Natural killer cell treated with Interleukin-12 subunit alpha and Interleukin-12 subunit beta and Interleukin-15 and Interleukin-18, amount 100 ng/mL, for 72 hours (primary cell): ENCODE measurements at regions not wholly inside any gene's neighbourhood (a gene's known extent, or its start where the extent isn't known, plus 50 kb on each side); places are given as distances from the start of the nearest gene placed in this dataset.

Experiments used
- ATAC-seq, 2 donors: fragments of 150-1000 bp; cut with Tn5 transposase in 1 of 2; sonication (Bioruptor Pico), chemical (Tn5 transposase) in 1 of 2; 2 replicates each; pipeline ENCODE4 v1.10.0; 2021
- DNase-seq: peaks from one replicate; pipeline ENCODE4 v3.0.0; 2022; ENCODE audit warnings: low spot score
- H3K27ac Mint-ChIP-seq, 2 donors: 1 replicate in 1 of 2; 2 replicates in 1 of 2; pipeline ENCODE4 v1.8.0; 2022; ENCODE audit warnings: mixed read lengths in 2 of 2, mild to moderate bottlenecking in 1 of 2, moderate library complexity in 1 of 2
- H3K27me3 Mint-ChIP-seq, 2 donors: 1 replicate in 1 of 2; 2 replicates in 1 of 2; pipeline ENCODE4 v1.8.0; 2022; ENCODE audit warnings: mixed read lengths in 2 of 2
- H3K36me3 Mint-ChIP-seq: one replicate; pipeline ENCODE4 v1.8.0; 2022; ENCODE audit warnings: mixed read lengths
- H3K4me1 Mint-ChIP-seq, 2 donors: 1 replicate in 1 of 2; 2 replicates in 1 of 2; pipeline ENCODE4 v1.8.0; 2022; ENCODE audit warnings: low read depth in 2 of 2, mixed read lengths in 2 of 2, mild to moderate bottlenecking in 1 of 2
- H3K4me3 Mint-ChIP-seq: one replicate; pipeline ENCODE4 v1.8.0; 2022; ENCODE audit warnings: mixed read lengths
- H3K9me3 Mint-ChIP-seq: 2 replicates; pipeline ENCODE4 v1.8.0; 2022; ENCODE audit warnings: mixed read lengths

DNA sequence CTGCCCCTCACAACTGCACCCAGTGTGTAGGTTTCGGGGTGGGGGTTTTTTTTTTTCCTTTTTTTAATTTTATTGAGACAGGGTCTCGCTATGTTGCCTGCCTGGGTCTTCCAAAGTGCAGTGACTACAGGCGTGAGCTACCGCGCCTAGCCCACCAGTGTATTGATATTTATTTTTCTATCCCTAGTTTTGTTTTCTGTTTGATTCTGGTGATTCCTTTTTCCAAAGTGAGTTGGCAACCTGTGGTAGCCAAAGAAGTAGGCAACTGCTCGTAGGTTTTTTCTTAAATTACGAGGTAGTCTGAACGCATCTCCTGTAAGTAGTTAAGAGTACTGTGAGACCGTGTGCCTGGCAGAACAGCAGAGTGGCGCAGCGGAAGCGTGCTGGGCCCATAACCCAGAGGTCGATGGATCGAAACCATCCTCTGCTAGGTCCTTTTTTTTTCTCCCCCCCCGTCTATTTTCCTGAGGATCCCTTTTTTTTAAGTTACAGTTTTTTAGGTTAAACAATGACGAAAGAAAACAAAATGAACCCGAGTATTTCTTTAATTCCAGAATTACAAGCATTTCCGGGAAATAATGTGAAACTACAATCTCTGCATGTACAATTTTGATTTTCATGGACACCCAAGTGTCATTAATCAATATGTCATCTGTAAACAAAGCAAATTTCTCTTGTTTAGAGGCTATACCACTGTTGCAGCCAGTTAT lies 78.7 kb upstream of the BTN3A2 start:
- no peak for ATAC-seq
- Mint-ChIP-seq H3K36me3 (peaks cover 7% of the 10 kb centered on the region), H3K4me3 (peak overlapping the region; percentile 87)

DNA sequence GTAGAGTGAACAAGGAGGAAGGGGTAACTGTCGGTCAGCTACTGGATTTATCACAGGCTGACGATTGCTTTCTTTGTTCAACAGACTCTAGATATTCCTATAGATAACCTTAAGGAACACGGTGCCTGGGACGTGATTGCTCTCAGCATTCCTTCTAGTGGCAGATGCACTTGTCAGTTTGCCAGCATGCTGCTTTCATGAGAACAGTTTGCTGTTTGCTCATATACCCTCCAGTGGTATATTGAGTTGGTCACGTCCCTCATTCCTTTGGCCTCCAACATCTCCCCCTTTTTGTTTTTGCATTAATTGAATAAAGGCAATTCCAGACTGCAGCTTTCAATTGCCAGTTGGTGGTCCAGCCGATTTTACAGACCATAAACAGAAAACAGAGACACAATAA lies 76.8 kb upstream of the BTN3A2 start:
- Mint-ChIP-seq H3K27ac (no peak overlapping the region), H3K36me3 (peaks cover 7% of the 10 kb centered on the region), H3K4me1 (peaks cover 21 to 25% of the 10 kb centered on the region in 2 donors), H3K4me3 (no peak overlapping the region), H3K27me3 (peaks cover 3 to 7% of the 10 kb centered on the region in 2 donors), H3K9me3 (peaks cover 3% of the 10 kb centered on the region)
- no peak for DNase-seq
- ATAC-seq: no peak

More for the DNA sequence above, 78.7 kb upstream of the BTN3A2 start:
- Mint-ChIP-seq H3K27ac (peak overlapping the region; percentile 96 to 100), H3K9me3 (peaks cover 3% of the 10 kb centered on the region), H3K4me1 (peaks cover 32 to 38% of the 10 kb centered on the region in 2 donors), H3K27me3 (peaks cover 3 to 7% of the 10 kb centered on the region in 2 donors)
- DNase-seq: peak; percentile 78

DNA sequence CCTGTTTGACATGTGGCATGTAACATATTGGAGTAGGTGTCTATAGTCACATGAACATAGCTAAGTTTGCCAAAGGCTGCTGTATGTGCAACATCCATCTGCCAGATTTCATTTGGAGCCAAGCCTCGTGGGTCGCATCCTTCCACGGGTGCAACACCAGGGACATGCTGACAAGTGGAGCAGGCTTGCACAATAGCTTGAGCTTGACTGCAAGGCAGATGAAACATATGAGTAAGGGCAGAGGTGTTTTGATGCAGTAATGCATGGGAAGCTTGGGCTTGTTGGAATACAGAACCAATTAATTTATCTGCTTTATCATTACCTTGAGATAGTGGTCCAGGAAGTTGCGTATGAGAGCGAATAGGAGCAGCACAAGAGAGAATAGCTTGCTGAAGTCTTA lies 74.1 kb upstream of the BTN3A2 start:
- Mint-ChIP-seq H3K27me3 (peaks cover 5 to 7% of the 10 kb centered on the region in 2 donors), H3K36me3 (peaks cover 7% of the 10 kb centered on the region), H3K4me3 (no peak overlapping the region), H3K4me1 (peaks cover 11 to 12% of the 10 kb centered on the region in 2 donors), H3K9me3 (peaks cover 3% of the 10 kb centered on the region), H3K27ac (no peak overlapping the region)
- DNase-seq (no peak), ATAC-seq (no peak)

DNA sequence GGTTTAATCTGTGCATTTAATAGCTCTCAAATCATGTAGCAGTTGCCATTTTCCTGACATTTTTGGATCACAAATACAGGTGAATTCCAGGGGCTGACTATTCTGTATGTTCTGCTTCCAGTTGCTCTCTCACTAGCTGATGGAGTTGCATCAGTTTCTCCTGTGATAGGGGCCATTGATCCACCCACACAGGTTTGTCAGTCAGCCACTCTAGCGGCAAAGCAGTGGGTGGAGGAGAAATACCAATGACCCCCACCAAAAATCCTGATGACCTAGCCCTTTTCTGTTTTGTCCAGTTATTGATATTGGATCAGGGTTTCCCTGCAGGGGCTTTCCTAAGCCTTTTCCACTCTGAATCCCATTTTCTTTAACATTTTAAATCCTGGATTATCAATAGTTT lies 72.3 kb upstream of the BTN3A2 start:
- ATAC-seq (no peak), DNase-seq (no peak)
- no peaks in the 10 kb centered on the region for H3K36me3 Mint-ChIP-seq
- H3K9me3 Mint-ChIP-seq: no peaks in the 10 kb centered on the region
- peaks cover 0 to 10% of the 10 kb centered on the region in 2 donors for H3K27me3 Mint-ChIP-seq
- no peak overlapping the region for H3K27ac Mint-ChIP-seq
- H3K4me3 Mint-ChIP-seq: no peak overlapping the region
- peaks cover 4 to 5% of the 10 kb centered on the region in 2 donors for H3K4me1 Mint-ChIP-seq

DNA sequence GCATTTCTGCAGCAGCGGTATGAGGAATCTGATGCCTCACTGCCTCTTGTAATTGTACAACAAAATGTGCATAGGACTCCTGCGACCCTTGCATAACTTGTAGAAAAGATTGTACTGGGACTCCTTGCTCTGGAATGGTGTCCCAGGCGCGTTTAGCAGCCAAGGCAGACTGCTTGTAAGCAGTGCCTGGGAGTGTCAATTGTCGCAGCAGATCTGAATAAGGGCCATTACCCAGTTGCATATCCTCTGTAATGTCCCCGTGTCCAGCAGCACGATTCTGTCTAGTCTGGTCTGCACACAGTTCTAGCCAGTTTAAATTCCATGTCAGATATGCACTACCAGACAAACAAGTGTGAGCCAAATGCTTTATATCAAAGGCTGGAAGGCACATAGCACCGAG lies 70.7 kb upstream of the BTN3A2 start:
- no peak for ATAC-seq
- DNase-seq: no peak
- Mint-ChIP-seq H3K9me3 (no peaks in the 10 kb centered on the region), H3K4me1 (peaks cover 4 to 5% of the 10 kb centered on the region in 2 donors), H3K4me3 (no peak overlapping the region), H3K36me3 (no peaks in the 10 kb centered on the region), H3K27me3 (peaks cover 0 to 13% of the 10 kb centered on the region in 2 donors), H3K27ac (no peak overlapping the region)

DNA sequence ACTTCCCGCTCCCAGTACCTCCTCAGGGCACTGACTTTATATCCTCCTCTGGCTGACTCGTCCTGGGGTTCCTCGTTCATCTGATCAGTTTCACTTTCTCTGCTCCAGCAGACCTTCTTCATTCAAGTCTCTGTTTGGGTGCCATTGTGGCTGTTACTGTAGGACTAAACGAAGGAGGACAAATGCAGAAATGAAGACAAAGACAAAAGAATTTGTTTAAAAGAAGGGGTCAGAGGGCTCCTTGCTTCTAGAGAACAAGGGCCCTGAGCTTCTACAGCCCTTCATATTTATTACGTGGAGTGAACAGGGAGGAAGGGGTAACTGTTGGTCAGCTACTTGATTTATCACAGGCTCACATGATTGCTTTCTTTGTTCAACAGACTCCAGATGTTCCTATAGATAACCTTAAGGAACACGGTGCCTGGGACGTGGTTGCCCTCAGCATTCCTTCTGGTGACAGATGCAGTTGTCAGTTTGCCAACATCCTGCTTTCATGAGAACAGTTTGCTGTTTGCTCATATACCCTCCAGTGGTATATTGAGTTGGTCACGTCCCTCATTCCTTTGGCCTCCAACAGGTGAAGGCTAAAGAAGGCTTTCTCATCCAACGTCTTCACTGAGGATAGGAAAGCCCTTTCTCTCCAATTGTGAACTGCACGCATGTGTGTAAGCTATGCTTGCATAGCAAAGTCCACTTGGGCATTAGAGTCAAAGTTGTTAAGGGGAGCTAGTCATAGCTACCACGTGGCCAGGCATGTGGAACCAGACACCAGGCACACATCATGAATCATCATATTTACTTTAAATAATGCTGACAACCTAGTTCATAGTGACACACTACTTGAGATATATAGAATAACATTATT lies 69.1 kb upstream of the BTN3A2 start:
- peaks cover 4 to 5% of the 10 kb centered on the region in 2 donors for H3K4me1 Mint-ChIP-seq
- ATAC-seq (no peak), DNase-seq (no peak)
- no peaks in the 10 kb centered on the region for H3K36me3 Mint-ChIP-seq
- no peaks in the 10 kb centered on the region for H3K9me3 Mint-ChIP-seq
- peaks cover 0 to 13% of the 10 kb centered on the region in 2 donors for H3K27me3 Mint-ChIP-seq
- no peak overlapping the region for H3K4me3 Mint-ChIP-seq
- H3K27ac Mint-ChIP-seq: peak overlapping the region in 1 of 2 donors; percentile 10

DNA sequence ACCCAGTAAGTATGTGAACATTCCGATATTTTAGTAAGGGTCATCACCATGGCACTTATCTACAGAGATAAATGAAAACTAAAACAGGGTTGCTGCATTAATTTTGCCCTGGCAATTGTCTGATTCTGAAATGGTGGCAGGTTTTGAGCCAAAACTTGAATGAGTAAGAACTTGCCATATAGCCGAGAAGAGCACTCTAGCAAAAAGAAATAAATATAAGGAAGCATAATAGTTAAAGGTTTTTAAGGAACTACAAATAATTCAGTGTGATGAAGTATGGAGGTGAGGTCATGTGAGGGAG lies 68.5 kb upstream of the BTN3A2 start:
- H3K27me3 Mint-ChIP-seq: peaks cover 0 to 13% of the 10 kb centered on the region in 2 donors
- ATAC-seq: no peak
- H3K4me3 Mint-ChIP-seq: no peak overlapping the region
- H3K9me3 Mint-ChIP-seq: no peaks in the 10 kb centered on the region
- no peaks in the 10 kb centered on the region for H3K36me3 Mint-ChIP-seq
- no peak overlapping the region for H3K27ac Mint-ChIP-seq
- peaks cover 4 to 5% of the 10 kb centered on the region in 2 donors for H3K4me1 Mint-ChIP-seq
- DNase-seq: no peak

DNA sequence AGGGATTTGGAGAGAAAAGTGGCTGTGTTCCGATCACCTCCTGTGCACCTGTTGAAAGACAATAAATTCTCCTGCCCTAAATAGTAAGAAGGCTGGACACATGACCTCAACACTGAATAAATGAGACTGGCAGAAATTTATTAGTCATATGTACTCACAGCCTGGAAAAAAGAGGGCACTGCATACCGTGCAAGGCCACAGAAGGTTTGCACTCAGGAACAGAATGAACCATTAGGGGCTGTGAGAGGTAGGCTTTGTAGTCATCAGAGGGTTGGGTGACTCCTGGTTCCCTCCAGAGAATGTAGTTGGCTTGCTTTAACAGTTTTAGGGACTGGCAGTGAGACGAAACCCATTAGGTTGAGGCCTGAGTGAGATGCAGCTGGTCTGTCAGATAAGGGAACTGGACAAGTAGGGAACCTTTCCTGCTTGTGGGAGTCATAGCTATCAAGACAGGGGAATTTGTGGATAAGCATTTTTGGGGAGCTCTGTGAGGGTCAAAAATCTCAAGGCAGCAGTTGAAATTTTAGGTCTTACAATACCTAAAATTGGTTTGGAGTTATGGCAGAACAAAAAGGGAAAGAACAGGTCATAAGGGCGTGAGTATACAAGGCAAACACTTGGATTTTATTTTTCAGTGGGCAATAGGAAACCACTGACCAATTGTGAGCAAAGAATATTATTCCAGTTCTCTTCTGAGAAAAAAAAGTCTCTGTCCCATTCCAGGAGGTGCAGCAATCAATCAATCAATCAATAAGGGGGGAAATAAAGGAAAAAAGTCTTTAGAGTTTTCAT lies 67.9 kb upstream of the BTN3A2 start:
- H3K4me3 Mint-ChIP-seq: no peak overlapping the region
- DNase-seq: no peak
- H3K27ac Mint-ChIP-seq: no peak overlapping the region
- peaks cover 4 to 8% of the 10 kb centered on the region in 2 donors for H3K4me1 Mint-ChIP-seq
- no peak for ATAC-seq
- no peaks in the 10 kb centered on the region for H3K9me3 Mint-ChIP-seq
- H3K36me3 Mint-ChIP-seq: no peaks in the 10 kb centered on the region
- peaks cover 0 to 13% of the 10 kb centered on the region in 2 donors for H3K27me3 Mint-ChIP-seq

DNA sequence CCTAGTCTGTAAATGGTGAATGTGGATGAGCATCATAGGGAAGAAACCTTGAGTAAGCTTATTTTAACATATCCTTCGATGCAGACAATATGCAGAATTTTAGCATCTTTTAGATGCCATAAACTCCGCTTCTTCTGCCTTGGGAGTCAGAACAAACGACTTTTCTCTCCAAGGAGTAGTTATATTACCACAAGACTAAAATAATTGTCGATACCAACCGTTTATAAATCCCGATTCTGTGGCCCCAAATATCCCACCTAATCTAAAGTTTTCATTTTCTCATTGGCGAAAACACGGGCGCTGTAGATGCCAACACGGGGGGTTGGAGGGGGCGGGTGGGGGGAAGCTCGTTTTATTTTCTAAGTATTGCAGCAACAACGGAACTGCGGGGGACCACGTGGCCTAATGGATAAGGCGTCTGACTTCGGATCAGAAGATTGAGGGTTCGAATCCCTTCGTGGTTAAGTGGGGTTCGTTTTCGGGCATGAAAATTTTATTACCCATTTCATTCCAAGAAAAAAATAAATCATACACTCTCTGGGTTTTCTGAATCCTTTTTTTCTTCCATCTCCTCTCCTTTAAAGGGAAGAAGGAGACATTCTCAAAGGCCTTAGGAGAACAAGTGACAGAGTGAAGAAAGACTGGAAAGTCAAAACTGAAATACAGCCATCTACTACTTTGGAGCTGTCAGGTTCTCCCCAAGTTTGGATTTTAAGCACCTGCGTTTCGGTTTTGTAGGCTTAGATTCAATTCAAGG lies 65.5 kb upstream of the BTN3A2 start:
- peaks cover 0 to 13% of the 10 kb centered on the region in 2 donors for H3K27me3 Mint-ChIP-seq
- H3K27ac Mint-ChIP-seq: no peak overlapping the region
- DNase-seq: no peak
- no peak for ATAC-seq
- no peaks in the 10 kb centered on the region for H3K36me3 Mint-ChIP-seq
- no peak overlapping the region for H3K4me3 Mint-ChIP-seq
- H3K4me1 Mint-ChIP-seq: peaks cover 6 to 22% of the 10 kb centered on the region in 2 donors
- no peaks in the 10 kb centered on the region for H3K9me3 Mint-ChIP-seq

DNA sequence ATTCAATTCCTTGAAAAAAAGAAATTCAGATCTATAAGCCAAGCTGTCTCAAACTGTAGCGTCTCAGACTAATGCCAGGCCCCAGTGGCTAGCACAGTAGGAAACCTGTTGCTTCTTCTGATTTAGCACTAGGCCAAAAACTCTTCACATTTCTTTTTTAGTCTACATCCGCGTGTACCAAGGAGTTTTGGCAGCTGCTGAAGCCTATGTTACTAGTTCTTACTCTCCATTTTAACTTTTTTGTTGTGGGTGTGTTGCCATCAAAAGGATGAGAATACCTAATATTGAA lies 65.0 kb upstream of the BTN3A2 start:
- Mint-ChIP-seq H3K4me1 (peaks cover 12 to 27% of the 10 kb centered on the region in 2 donors), H3K27me3 (peaks cover 0 to 13% of the 10 kb centered on the region in 2 donors), H3K36me3 (no peaks in the 10 kb centered on the region), H3K9me3 (no peaks in the 10 kb centered on the region), H3K4me3 (no peak overlapping the region), H3K27ac (no peak overlapping the region)
- DNase-seq (no peak), ATAC-seq (no peak)

DNA sequence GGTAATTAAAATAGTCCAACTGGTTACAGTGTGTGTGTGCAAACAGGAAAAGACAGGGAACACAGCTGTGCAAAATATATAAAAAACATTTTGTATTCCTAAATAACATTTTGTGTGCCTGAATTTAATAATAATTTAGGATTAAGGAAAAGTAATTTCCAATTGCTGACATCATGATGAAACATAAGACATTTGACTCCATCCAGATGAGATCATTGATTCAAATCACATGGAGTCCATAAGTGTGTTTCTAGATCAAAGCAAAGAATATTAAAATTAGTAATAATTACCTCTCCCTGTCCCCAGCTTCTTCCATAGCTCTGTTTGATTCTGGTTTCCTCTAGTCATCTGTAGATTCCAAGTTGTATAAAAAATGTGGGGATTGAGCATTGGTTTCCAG lies 64.6 kb upstream of the BTN3A2 start:
- Mint-ChIP-seq H3K4me1 (peaks cover 15 to 31% of the 10 kb centered on the region in 2 donors), H3K27ac (no peak overlapping the region), H3K9me3 (no peaks in the 10 kb centered on the region)

DNA sequence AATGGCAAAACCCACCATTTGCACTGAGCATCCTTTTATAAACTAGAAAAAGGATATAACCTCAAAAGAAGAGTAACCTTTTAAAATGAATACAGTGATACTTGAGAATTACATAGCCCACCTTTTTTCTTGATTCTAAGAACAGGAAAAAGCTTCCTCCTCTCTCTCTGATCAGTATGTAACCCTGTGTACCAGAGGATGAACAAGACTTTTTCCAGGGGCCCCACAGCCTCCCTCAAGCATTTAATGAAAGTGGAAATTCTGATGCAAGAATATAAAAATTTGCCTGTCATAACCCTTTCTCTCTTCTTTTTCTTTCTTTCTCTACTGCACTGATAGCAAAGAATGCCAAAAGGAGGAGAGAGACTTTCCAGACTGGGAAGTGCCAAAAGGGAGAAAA lies 64.2 kb upstream of the BTN3A2 start:
- DNase-seq: no peak
- H3K36me3 Mint-ChIP-seq: no peaks in the 10 kb centered on the region
- no peak overlapping the region for H3K4me3 Mint-ChIP-seq
- peaks cover 0 to 10% of the 10 kb centered on the region in 2 donors for H3K27me3 Mint-ChIP-seq
- H3K27ac Mint-ChIP-seq: no peak overlapping the region
- no peak for ATAC-seq
- H3K9me3 Mint-ChIP-seq: no peaks in the 10 kb centered on the region
- peaks cover 16 to 31% of the 10 kb centered on the region in 2 donors for H3K4me1 Mint-ChIP-seq

More for the DNA sequence above, 64.6 kb upstream of the BTN3A2 start:
- DNase-seq: no peak
- peaks cover 0 to 13% of the 10 kb centered on the region in 2 donors for H3K27me3 Mint-ChIP-seq
- ATAC-seq: no peak
- no peak overlapping the region for H3K4me3 Mint-ChIP-seq
- no peaks in the 10 kb centered on the region for H3K36me3 Mint-ChIP-seq

DNA sequence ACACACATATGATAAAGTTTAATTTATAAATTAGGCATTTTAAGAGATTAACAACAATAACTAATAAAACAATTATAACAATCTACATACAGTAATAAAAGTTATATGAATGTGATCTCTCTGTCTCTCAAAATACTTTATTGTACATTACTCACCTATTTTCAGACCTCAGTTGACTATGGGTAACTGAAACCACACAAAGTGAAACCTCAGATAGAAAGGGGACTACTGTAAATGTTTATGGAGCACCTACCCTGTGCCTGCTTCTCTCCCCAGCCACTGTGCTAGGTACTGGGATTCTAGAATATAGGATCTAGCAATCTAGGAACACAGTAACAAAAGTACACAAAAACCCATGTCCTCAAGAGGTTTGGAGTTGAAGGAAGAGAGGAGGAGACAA lies 63.4 kb upstream of the BTN3A2 start:
- H3K9me3 Mint-ChIP-seq: no peaks in the 10 kb centered on the region
- peaks cover 0 to 8% of the 10 kb centered on the region in 2 donors for H3K27me3 Mint-ChIP-seq
- H3K27ac Mint-ChIP-seq: no peak overlapping the region
- H3K4me1 Mint-ChIP-seq: peaks cover 16 to 32% of the 10 kb centered on the region in 2 donors
- no peak for ATAC-seq
- no peaks in the 10 kb centered on the region for H3K36me3 Mint-ChIP-seq
- H3K4me3 Mint-ChIP-seq: no peak overlapping the region
- no peak for DNase-seq
